Upper lobe of right lung (tissue), 1 donor: ENCODE measurements at regions not wholly inside any gene's neighbourhood (a gene's known extent, or its start where the extent isn't known, plus 50 kb on each side); places are given as distances from the start of the nearest gene placed in this dataset.

Experiments
- ATAC-seq: fragments of 200-7000 bp; cut with Tn5 transposase; one replicate; pipeline ENCODE4 v1.9.1; 2020; ENCODE audit warnings: mild to moderate bottlenecking, moderate library complexity
- DNase-seq: peaks from one replicate; pipeline ENCODE4 v3.0.0-alpha.2; 2020
- H3K27ac ChIP-seq: fragments of 200-600 bp; one replicate; pipeline ENCODE4 v1.8.0; 2022
- H3K27me3 ChIP-seq: fragments of 200-600 bp; one replicate; pipeline ENCODE4 v1.8.0; 2022; ENCODE audit warnings: mild to moderate bottlenecking
- H3K36me3 ChIP-seq: fragments of 200-600 bp; one replicate; pipeline ENCODE4 v1.8.0; 2022
- H3K4me1 ChIP-seq: fragments of 200-600 bp; one replicate; pipeline ENCODE4 v1.8.0; 2022
- H3K4me3 ChIP-seq: fragments of 200-600 bp; one replicate; pipeline ENCODE4 v1.8.0; 2022; ENCODE audit warnings: mild to moderate bottlenecking
- H3K9me3 ChIP-seq: fragments of 200-600 bp; one replicate; pipeline ENCODE4 v1.8.0; 2022
- intact Hi-C: fragments of 100-400 bp; cut with DNase I; formaldehyde crosslinking; loops from one replicate; pipeline ENCODE4 v1.11.0; 2022
- TF ChIP-seq, protein P1 (sequence below): fragments of 200-600 bp; IDR thresholded peaks from one replicate; pipeline ENCODE4 v1.8.0; 2022; ENCODE audit warnings: antibody characterized with exemption
- donor health status: DM: no; HTN: yes; CAD: no; lungs with severe emphysema.

DNA sequence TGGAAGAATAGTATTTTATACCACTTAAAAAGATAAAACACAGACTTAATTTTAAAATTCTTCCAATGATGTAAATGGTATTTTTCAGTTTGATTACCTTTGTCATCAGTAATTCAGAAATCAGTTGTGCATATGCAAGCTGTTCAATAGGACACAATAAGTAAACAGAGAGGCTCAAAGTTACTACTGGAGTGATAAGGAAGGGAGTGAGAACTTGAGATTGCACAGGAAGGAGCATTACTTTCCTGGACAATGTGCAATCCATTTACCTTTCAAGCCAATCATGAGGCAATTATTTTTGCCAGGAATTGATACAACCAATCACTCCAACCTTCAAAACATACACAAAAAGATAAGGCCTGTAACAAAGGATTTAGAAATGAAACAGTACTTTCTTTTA lies 1024.3 kb downstream of the RAPGEF2 start:
- Histone ChIP-seq H3K4me1 (no peaks in the 10 kb centered on the region), H3K9me3 (no peaks in the 10 kb centered on the region), H3K27me3 (no peaks in the 10 kb centered on the region), H3K36me3 (no peaks in the 10 kb centered on the region), H3K4me3 (no peak overlapping the region), H3K27ac (no peak overlapping the region)
- intact Hi-C loops, result no loop called here
- ATAC-seq, result no peak
- no peak for DNase-seq
- TF ChIP-seq, protein P1, sequence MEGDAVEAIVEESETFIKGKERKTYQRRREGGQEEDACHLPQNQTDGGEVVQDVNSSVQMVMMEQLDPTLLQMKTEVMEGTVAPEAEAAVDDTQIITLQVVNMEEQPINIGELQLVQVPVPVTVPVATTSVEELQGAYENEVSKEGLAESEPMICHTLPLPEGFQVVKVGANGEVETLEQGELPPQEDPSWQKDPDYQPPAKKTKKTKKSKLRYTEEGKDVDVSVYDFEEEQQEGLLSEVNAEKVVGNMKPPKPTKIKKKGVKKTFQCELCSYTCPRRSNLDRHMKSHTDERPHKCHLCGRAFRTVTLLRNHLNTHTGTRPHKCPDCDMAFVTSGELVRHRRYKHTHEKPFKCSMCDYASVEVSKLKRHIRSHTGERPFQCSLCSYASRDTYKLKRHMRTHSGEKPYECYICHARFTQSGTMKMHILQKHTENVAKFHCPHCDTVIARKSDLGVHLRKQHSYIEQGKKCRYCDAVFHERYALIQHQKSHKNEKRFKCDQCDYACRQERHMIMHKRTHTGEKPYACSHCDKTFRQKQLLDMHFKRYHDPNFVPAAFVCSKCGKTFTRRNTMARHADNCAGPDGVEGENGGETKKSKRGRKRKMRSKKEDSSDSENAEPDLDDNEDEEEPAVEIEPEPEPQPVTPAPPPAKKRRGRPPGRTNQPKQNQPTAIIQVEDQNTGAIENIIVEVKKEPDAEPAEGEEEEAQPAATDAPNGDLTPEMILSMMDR, result no peak

DNA sequence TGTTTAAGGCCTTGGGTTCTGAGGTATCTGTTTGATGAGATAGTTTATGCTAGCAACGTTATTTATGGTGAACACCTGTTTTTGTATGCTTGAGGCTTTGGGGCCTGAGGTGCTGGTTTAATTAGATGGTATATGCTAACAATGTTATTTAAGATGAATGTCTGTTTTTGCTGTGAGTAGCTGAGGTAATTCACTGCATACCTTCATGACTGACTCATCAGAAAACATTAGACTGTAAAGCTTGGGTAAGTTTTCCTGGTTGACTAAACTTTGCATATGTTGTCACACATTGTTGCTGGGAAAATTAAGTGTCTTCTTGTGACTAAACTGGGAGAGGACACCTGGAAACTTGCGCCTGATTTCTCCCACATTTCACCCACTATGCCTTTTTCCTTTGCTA lies 1026.6 kb downstream of the RAPGEF2 start:
- no peak overlapping the region for H3K27ac ChIP-seq
- no peaks in the 10 kb centered on the region for H3K36me3 ChIP-seq
- no peaks in the 10 kb centered on the region for H3K27me3 ChIP-seq
- H3K4me1 ChIP-seq, result no peaks in the 10 kb centered on the region
- H3K4me3 ChIP-seq, result no peak overlapping the region
- TF ChIP-seq, protein P1, result no peak
- ATAC-seq (no peak), DNase-seq (no peak)
- intact Hi-C loops, result no loop called here
- no peaks in the 10 kb centered on the region for H3K9me3 ChIP-seq

DNA sequence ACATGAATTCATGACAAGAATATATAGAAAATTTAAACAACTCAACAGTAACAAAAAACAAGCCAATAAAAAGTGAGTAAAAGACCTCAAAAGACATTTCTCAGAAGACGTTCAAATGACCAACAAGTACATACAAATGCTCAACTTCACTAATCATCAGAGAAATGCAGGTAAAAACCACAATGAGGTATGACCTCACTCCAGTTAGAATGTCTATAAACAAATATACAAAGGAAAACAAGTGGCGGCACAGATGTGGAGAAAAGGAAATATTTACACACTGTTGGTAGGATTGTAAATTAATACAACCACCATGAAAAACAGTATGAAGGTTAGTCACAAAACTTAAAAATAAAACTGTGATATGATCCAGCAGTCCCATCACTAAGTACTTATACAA lies 1033.1 kb downstream of the RAPGEF2 start:
- intact Hi-C loops, result no loop called here

DNA sequence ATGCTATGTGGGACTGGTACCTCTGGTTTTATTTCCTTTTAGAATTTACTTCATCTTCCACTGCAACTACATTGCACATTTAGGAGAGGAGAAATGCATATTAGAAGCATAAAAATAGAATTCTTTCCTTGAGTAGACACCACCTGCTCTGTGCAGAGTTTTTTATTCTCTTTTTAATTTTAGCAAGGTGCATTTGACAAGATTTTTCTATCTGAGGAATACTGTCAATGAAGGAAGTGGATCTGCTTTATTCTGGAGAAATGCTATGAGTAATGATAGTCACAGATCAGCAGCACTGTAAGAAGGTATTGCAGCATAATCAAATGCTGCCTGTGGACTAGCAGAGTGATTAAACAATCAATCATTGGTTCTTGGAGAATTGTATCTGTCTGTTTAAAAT lies 1038.3 kb downstream of the RAPGEF2 start:
- Histone ChIP-seq H3K4me1 (no peaks in the 10 kb centered on the region), H3K4me3 (no peak overlapping the region), H3K36me3 (no peaks in the 10 kb centered on the region), H3K27ac (no peak overlapping the region), H3K9me3 (no peaks in the 10 kb centered on the region), H3K27me3 (no peaks in the 10 kb centered on the region)
- DNase-seq (no peak), ATAC-seq (no peak)
- TF ChIP-seq, protein P1, result no peak
- intact Hi-C loops, result no loop called here

More for the DNA sequence above, 1033.1 kb downstream of the RAPGEF2 start:
- ATAC-seq (no peak), DNase-seq (no peak)
- H3K9me3 ChIP-seq, result no peaks in the 10 kb centered on the region
- H3K4me3 ChIP-seq, result no peak overlapping the region
- no peaks in the 10 kb centered on the region for H3K4me1 ChIP-seq
- H3K36me3 ChIP-seq, result no peaks in the 10 kb centered on the region
- TF ChIP-seq, protein P1, result no peak
- no peak overlapping the region for H3K27ac ChIP-seq
- no peaks in the 10 kb centered on the region for H3K27me3 ChIP-seq

DNA sequence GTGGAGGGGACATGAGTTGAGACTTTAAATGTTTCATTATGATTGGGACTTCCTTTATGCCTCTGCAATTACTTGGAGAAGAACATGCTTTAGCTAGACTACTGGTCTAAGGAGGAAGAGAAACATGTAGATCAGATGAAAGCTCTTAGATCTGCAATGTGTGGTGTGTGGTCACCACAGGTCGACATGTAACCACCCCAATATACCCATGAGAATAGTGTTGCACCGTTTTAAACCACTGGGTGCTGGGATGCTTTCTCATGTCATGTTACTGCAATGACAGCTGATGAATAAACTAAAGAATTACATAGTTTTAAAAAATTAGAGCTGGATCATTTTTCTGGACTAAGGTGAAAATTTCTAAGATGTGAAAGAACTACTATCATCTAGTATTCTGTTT lies 1039.7 kb downstream of the RAPGEF2 start:
- intact Hi-C loops, result no loop called here
- Histone ChIP-seq H3K27ac (no peak overlapping the region), H3K4me1 (no peaks in the 10 kb centered on the region), H3K36me3 (no peaks in the 10 kb centered on the region), H3K27me3 (no peaks in the 10 kb centered on the region), H3K9me3 (no peaks in the 10 kb centered on the region), H3K4me3 (no peak overlapping the region)
- DNase-seq (no peak), ATAC-seq (no peak)
- TF ChIP-seq, protein P1, result no peak

DNA sequence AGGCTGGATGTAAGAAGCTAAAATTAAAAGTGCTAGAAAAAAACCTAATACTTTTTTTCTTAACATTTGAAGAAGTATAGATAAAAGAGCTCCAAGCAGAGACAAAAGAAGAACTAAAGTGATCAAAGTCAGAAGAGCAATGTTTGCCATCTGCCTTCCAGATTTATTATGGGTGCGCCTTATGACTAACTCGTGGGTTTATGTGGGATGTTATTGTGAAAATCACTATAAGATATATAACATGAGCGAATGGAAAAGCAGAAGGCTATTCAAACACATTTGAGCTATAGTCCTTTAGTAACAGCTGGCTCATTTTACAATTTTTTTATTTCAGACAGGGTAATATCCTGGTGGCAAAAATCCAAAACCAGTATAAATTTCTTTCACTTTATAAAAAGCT lies 1040.7 kb downstream of the RAPGEF2 start:
- Histone ChIP-seq H3K27me3 (no peaks in the 10 kb centered on the region), H3K4me3 (no peak overlapping the region), H3K9me3 (no peaks in the 10 kb centered on the region), H3K4me1 (no peaks in the 10 kb centered on the region), H3K27ac (no peak overlapping the region), H3K36me3 (no peaks in the 10 kb centered on the region)
- TF ChIP-seq, protein P1, result no peak
- intact Hi-C loops, result no loop called here
- DNase-seq (no peak), ATAC-seq (no peak)
